HG02571 (cell line): ENCODE measurements at regions not wholly inside any gene's neighbourhood (a gene's known extent, or its start where the extent isn't known, plus 50 kb on each side); places are given as distances from the start of the nearest gene placed in this dataset.

ENCODE experiments used
- ATAC-seq: cut with Tn5 transposase; IDR thresholded peaks from one replicate; pipeline ENCODE4 v1.9.1; 2021; ENCODE audit warnings: mild to moderate bottlenecking, moderate library complexity; ENCODE audit not compliant: unreplicated experiment

- no peak for ATAC-seq
Measured at GRCh38 chr13:64075543-64076271, 2660.1 kb upstream of the PCDH20 start.

DNA sequence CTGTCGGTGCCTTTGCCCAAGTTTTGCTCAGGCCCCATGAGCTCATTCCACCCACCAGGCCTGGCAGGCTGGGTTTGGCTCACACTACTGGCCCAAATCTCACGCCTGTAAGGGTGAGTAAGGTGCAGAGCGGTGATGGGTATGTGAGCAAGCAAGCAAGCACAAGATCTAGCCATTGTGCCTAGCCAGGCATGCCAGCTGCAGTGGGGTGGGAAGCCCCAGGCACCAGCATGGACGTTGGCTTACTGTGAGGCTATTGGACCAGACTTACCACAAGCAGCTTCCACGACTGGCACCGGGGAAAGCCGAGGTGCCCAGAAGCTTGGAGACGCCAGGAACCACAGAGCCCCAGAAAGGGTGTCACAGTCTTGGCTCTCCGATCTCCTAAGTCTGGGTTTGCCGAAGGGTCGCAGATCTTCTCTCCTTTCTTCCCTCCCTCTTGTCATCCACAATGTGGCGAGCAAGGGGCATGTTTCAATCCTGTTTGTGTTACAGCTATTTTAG is 2659.4 kb upstream of the PCDH20 start:
- ATAC-seq: no peak

GRCh38 chr13:64073203-64073602 is 2657.6 kb upstream of the PCDH20 start:
- no peak for ATAC-seq

DNA sequence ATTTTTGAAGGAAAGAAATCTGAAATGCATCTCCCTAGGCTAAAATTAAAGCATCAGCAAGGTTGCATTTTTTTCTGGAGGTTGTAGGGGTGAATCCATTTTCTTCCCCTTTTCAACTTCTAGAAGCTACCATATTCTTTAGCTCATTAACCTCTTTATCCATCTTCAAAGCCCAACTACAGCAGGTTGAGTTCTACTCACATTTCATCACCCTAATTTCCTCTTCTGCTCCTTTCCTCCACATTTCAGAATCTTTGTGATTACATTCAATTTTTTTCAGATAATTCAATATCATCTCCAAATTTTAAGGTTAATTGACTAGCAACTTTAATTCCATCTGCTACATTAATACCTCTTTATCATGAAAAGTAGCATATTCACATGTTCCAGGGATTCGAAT is 2655.7 kb upstream of the PCDH20 start:
- no peak for ATAC-seq

DNA sequence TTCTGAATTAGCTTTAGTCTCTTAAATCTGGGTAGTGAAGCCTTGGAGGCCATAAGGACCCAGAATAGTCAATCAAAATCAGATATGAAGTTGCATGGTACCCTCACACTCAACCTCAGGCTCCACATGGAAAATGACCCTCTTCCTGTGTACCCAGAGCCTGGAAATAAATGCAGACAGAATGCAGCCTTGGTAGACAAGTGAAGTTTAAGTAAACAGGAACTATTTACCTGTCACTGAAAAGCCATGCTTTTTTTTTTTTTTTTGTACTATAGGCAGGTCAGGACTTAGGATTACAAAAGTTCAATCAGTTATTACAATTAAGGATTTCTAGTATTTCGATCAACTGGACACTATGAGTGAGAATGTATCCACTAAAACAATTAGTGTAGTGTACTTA is 2654.2 kb upstream of the PCDH20 start:
- no peak for ATAC-seq

- ATAC-seq: no peak
Measured at GRCh38 chr13:64066711-64067110, 2651.1 kb upstream of the PCDH20 start.

GRCh38 chr13:64061649-64062048 is 2646.0 kb upstream of the PCDH20 start:
- ATAC-seq: no peak

DNA sequence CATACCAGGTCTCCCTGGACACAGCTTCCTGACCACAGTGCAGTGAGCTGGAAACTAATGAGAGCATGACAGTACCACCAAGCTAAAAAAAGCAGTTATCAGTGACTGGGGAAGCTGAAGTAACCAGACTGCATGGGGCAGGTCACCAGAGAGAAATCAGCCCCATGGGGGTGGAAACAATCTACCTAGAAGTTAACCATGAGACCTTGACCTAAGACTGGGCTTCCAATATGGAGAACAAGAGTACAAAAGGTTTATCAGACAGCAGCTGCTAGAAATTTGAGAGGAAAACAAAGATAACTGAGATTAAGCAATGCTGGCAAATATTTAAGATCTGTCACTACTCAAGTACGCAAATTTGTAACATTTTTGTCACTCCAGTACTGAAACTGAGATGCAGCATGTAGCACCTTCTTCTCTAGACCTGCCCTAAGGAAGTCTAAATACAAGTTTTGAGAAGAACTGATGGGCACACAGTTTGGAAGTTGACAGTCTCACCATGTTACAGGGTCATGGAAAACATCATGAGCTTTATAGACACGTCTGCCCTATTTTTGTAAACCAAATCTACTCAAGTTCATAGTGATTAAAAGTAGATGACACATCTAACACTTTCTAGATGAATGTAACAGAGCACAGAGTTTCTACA is 2641.8 kb upstream of the PCDH20 start:
- ATAC-seq: no peak

DNA sequence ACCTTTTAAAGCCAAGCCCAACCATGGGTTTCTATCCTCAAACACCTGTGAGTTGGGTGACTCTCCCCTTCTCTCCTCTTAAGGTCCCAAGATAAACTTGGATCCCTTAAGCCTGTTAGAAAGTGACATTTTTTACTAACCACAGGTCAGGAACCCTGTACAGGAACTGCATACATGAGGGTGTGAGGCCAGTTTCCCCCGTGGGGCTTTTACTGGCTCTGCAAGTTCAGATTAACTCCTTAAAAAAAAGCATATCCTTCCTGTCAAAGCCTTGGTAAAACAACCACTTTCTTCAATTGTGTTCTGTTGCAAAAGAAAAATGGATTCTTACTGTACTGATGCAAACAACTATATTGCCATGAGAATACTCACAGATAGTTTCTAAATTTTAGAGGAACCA is 2638.7 kb upstream of the PCDH20 start:
- no peak for ATAC-seq

DNA sequence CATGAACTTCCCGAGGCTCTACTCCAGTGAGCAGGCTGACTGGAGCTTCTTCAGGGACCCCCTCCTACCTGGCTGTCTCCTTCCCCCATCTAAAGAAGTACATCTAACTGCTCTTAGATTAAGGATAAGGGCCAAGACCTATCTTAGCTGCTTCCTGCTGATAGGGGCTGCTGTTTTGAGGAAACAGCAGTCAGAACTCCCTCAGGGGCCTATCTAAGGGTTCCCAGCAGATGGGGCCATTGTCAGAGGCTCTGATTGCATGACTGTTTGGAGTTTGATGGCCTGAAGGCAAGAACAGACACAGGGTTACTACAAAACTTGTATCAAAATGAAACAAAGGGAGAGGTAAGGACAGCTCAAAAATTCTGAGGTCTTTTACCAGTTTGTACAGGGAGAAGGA is 2636.9 kb upstream of the PCDH20 start:
- ATAC-seq: no peak

GRCh38 chr13:64051278-64051677 is 2635.6 kb upstream of the PCDH20 start:
- ATAC-seq: no peak

DNA sequence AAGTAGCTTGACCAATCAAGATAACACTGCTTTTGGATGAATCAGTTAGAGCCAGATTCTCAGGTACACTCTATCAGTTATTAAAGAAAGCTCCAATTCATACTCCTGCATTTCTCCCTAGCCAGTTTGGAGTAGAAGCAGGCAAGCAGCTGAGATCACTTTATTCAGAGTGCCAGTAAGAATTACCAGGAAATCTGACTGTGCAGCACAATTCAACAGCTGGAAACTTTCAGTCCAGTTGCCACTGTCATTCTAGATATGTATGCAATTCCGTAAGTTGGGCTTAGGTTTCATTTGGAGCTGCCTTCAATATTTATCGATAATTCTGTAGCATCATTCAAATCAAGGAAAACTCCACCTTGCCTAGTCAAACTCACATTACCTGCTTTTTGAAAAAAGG is 2625.6 kb upstream of the PCDH20 start:
- no peak for ATAC-seq

- no peak for ATAC-seq
Measured at GRCh38 chr13:64033921-64034320, 2618.3 kb upstream of the PCDH20 start.

- ATAC-seq: no peak
Measured at GRCh38 chr13:64029343-64030093, 2613.9 kb upstream of the PCDH20 start.

DNA sequence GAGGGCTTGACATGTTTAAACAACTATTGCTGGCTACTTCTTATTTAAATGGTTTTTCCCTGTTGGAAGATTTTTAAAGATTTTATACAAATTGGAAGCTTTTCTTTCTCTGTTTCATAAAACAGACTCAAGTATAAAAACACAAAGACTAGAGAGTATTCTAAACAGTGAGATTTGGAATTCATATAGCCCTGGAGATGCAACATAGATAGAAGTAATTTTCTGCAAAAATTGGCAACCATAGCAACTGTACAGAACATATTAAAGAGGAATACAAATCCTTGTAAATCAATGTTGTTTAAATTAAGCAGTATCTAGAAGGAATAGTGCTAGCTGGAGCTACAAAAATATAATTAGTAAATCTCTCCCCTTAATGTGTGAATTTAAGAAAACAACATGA is 2612.9 kb upstream of the PCDH20 start:
- no peak for ATAC-seq

GRCh38 chr13:64020126-64020525 is 2604.5 kb upstream of the PCDH20 start:
- ATAC-seq: no peak

- no peak for ATAC-seq
Measured at GRCh38 chr13:64007339-64007738, 2591.7 kb upstream of the PCDH20 start.

GRCh38 chr13:64000321-64000720 is 2584.7 kb upstream of the PCDH20 start:
- no peak for ATAC-seq

DNA sequence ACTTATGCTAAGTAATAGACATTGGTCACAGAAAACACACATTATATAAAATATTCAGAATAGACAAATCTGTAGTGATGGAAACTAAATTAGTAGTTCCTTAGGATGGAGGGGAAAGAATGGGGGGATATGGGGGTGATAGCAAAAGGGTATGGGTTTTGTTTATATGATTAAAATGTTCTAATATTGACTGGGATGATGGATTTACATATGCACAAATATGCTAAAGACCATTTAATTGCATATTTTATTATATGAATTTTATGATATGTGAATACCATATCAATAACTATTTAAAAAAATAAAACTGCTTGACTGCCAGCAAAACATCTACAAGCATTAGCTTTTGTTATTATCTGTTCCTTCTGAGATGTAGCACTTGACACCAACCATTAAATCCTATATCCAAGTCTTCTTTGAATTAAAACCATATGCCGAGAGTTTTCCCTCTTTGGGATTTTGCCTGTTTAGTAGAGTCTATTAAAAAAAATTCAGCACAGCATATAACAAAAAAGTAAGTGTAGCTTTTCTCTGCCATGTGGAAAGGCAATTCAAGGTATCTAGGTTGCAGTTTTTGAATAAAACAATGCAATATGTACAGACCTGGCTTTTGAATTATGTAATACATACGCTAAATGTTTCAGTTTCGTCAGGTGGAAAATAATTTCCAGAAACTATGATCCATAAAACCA is 2584.1 kb upstream of the PCDH20 start:
- ATAC-seq: no peak

DNA sequence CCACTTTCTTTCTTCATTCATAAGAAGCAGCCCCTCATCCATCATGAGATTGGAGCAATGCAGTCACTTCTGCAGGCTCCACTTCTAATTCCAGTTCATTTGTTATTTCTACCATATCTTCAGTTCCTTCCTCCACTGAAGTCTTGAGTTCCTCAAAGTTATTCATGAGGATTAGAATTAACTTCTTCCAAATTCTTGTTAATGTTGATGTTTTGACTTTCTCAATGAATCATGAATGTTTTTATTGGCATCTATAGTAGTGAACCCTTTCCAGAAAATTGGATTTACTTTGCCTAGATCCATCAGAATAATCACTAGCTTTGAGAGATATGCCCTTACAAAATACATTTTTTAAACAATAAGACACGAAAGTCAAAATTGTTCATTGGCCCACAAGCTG is 2567.7 kb upstream of the PCDH20 start:
- ATAC-seq: no peak

GRCh38 chr13:63979951-63980350 is 2564.3 kb upstream of the PCDH20 start:
- ATAC-seq: no peak
